MM.1S (cell line): ENCODE measurements at regions not wholly inside any gene's neighbourhood (a gene's known extent, or its start where the extent isn't known, plus 50 kb on each side); places are given as distances from the start of the nearest gene placed in this dataset.

Experiments used
- DNase-seq: peaks from one replicate; pipeline ENCODE4 v3.0.0-alpha.2; 2015
- H2AFZ ChIP-seq: fragments of 300-600 bp; sonication (generic); 2 replicates; pipeline ENCODE4 v1.6.0; 2016; ENCODE audit warnings: antibody characterized with exemption, low read length
- H3F3A ChIP-seq: fragments of 300-600 bp; sonication (generic); 2 replicates; pipeline ENCODE4 v1.6.1; 2016; ENCODE audit warnings: mild to moderate bottlenecking, antibody characterized with exemption, low read length, moderate library complexity, mixed read lengths; ENCODE audit not compliant: insufficient read depth
- H3K27ac ChIP-seq: fragments of 300-600 bp; sonication (generic); 2 replicates; pipeline ENCODE4 v1.5.1; 2016; ENCODE audit warnings: mild to moderate bottlenecking, low read length
- H3K27me3 ChIP-seq: fragments of 300-600 bp; sonication (generic); replicated peaks from 2 replicates; pipeline ENCODE4 v1.6.0; 2016; ENCODE audit warnings: low read length; ENCODE audit not compliant: insufficient read depth
- H3K36me3 ChIP-seq: fragments of 300-600 bp; sonication (generic); replicated peaks from 2 replicates; pipeline ENCODE4 v1.6.1; 2016; ENCODE audit warnings: mild to moderate bottlenecking, low read length, mixed read lengths; ENCODE audit not compliant: insufficient read depth
- H3K4me1 ChIP-seq: fragments of 300-600 bp; sonication (generic); 2 replicates; pipeline ENCODE4 v1.6.1; 2016; ENCODE audit warnings: low read length, mixed read lengths
- H3K4me2 ChIP-seq: fragments of 300-600 bp; sonication (generic); 2 replicates; pipeline ENCODE4 v1.6.0; 2016; ENCODE audit warnings: low read depth, low read length
- H3K4me3 ChIP-seq: fragments of 300-600 bp; sonication (generic); 2 replicates; pipeline ENCODE4 v1.5.1; 2016; ENCODE audit warnings: low read length, mixed read lengths
- H3K79me2 ChIP-seq: fragments of 300-600 bp; sonication (generic); 2 replicates; pipeline ENCODE4 v1.6.1; 2016; ENCODE audit warnings: mixed run types, low read length, mixed read lengths
- H3K9ac ChIP-seq: fragments of 300-600 bp; sonication (generic); 2 replicates; pipeline ENCODE4 v1.6.1; 2016; ENCODE audit warnings: low read length, mixed read lengths
- H3K9me2 ChIP-seq: fragments of 300-600 bp; sonication (generic); replicated peaks from 2 replicates; pipeline ENCODE4 v1.6.1; 2016; ENCODE audit warnings: mild to moderate bottlenecking, low read length, mixed read lengths; ENCODE audit not compliant: insufficient read depth
- H3K9me3 ChIP-seq: fragments of 300-600 bp; sonication (generic); replicated peaks from 2 replicates; pipeline ENCODE4 v1.6.1; 2016; ENCODE audit warnings: mild to moderate bottlenecking, low read length, mixed read lengths; ENCODE audit not compliant: insufficient read depth
- H4K20me1 ChIP-seq: fragments of 300-600 bp; sonication (generic); 2 replicates; pipeline ENCODE4 v1.6.1; 2016; ENCODE audit warnings: mild to moderate bottlenecking, low read length, moderate library complexity, mixed read lengths; ENCODE audit not compliant: insufficient read depth
- CTCF ChIP-seq: fragments of 300-600 bp; sonication (generic); IDR thresholded peaks from 2 replicates; pipeline ENCODE4 v1.5.1; 2016; ENCODE audit warnings: antibody characterized with exemption, low read length, mixed read lengths
- EZH2 ChIP-seq: fragments of 300-600 bp; sonication (generic); optimal IDR thresholded peaks from 2 replicates; pipeline ENCODE3; 2017; ENCODE audit warnings: low read depth, mild to moderate bottlenecking, antibody characterized with exemption, low read length, mixed read lengths
- EZH2phosphoT487 ChIP-seq: fragments of 300-600 bp; sonication (generic); IDR thresholded peaks from 2 replicates; pipeline ENCODE4 v1.6.1; 2018; ENCODE audit warnings: antibody characterized with exemption, low read length

GRCh38 chr12:84272324-84272723 lies 640.3 kb downstream of the SLC6A15 start:
- Histone ChIP-seq H2AFZ (no peak overlapping the region), H3K79me2 (no peaks in the 10 kb centered on the region), H3K4me1 (no peaks in the 10 kb centered on the region), H3K27me3 (no peaks in the 10 kb centered on the region), H3K36me3 (no peaks in the 10 kb centered on the region), H4K20me1 (no peaks in the 10 kb centered on the region), H3K9me3 (no peaks in the 10 kb centered on the region), H3K4me2 (no peak overlapping the region), H3K9ac (no peak overlapping the region), H3K4me3 (no peak overlapping the region), H3F3A (no peaks in the 10 kb centered on the region), H3K9me2 (no peaks in the 10 kb centered on the region), H3K27ac (no peak overlapping the region)
- TF ChIP-seq CTCF (no peak), EZH2 (no peak), EZH2phosphoT487 (no peak)
- DNase-seq = no peak

DNA sequence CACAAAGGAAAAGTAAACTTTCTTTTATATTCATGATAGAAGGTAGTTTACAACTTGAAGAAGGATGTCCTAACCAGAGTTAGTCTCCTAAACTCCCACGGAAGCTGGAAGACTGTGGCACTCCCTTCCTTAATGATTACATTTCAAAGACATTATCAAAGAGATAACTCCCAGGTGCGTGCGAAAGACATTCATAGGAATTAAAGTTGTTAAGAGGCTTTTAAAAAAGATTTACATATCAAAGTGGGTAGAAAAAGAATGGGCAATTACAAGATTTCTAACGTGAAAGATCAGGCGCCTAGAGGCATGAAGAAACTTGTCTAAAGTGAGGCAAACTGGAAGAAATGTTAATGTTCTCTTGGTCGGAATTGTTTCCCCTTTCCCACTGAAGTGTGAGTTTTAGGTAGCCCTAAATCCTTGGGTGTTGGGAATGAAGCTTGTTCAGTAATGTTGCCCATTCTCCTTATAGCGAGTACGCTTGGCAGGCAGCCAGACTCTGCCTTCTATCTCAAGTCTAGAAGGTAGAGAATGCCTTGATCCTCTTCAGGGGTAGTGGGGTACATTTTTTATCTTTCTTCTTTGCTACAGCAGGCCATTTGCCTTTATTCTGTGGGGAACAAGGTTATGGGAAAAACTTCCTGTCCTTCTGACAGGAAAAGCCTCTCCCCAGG lies 642.0 kb downstream of the SLC6A15 start:
- Histone ChIP-seq H3K27me3 (no peaks in the 10 kb centered on the region), H3K27ac (no peak overlapping the region), H3K79me2 (no peaks in the 10 kb centered on the region), H3K9me2 (no peaks in the 10 kb centered on the region), H3K9me3 (no peaks in the 10 kb centered on the region), H3K36me3 (no peaks in the 10 kb centered on the region), H2AFZ (no peak overlapping the region), H3F3A (no peaks in the 10 kb centered on the region), H3K4me1 (no peaks in the 10 kb centered on the region), H3K4me2 (no peak overlapping the region), H4K20me1 (no peaks in the 10 kb centered on the region), H3K4me3 (no peak overlapping the region), H3K9ac (no peak overlapping the region)
- no peak for DNase-seq
- TF ChIP-seq EZH2phosphoT487 = no peak
- TF ChIP-seq CTCF = no peak
- TF ChIP-seq EZH2 = no peak

GRCh38 chr12:84247931-84248330 lies 664.7 kb downstream of the SLC6A15 start:
- Histone ChIP-seq H3K79me2 (no peaks in the 10 kb centered on the region), H3K4me2 (no peak overlapping the region), H3F3A (no peaks in the 10 kb centered on the region), H3K4me1 (no peaks in the 10 kb centered on the region), H3K27me3 (no peaks in the 10 kb centered on the region), H3K4me3 (no peak overlapping the region), H3K9me3 (no peaks in the 10 kb centered on the region), H3K9me2 (no peaks in the 10 kb centered on the region), H4K20me1 (no peaks in the 10 kb centered on the region), H3K9ac (no peak overlapping the region), H2AFZ (no peak overlapping the region), H3K27ac (no peak overlapping the region), H3K36me3 (no peaks in the 10 kb centered on the region)
- TF ChIP-seq CTCF (no peak), EZH2 (no peak), EZH2phosphoT487 (no peak)
- DNase-seq = no peak
